SW 1271 (cell line): ENCODE measurements at regions not wholly inside any gene's neighbourhood (a gene's known extent, or its start where the extent isn't known, plus 50 kb on each side); places are given as distances from the start of the nearest gene placed in this dataset.

Source experiments
- DNase-seq, 2 experiments: peaks; one replicate each; lab custom pipeline; 2025; lab: John Stamatoyannopoulos, UW

- no peak for DNase-seq
These were observed 390.0 kb downstream of the AEBP2 start for GRCh38 chr12:19829100-19829853.

GRCh38 chr12:19830446-19830845 is 391.2 kb downstream of the AEBP2 start:
- no peak for DNase-seq

GRCh38 chr12:19833775-19834501 is 394.6 kb downstream of the AEBP2 start:
- no peak for DNase-seq

GRCh38 chr12:19834592-19834991 is 395.3 kb downstream of the AEBP2 start:
- no peak for DNase-seq

GRCh38 chr12:19836056-19836455 is 396.8 kb downstream of the AEBP2 start:
- no peak for DNase-seq

GRCh38 chr12:19836456-19836855 is 397.2 kb downstream of the AEBP2 start:
- no peak for DNase-seq

GRCh38 chr12:19837543-19837942 is 398.3 kb downstream of the AEBP2 start:
- no peak for DNase-seq

- no peak for DNase-seq
These were observed 402.2 kb downstream of the AEBP2 start for GRCh38 chr12:19841451-19841850.

- no peak for DNase-seq
These were observed 402.8 kb downstream of the AEBP2 start for GRCh38 chr12:19842116-19842515.

- no peak for DNase-seq
These were observed 404.9 kb downstream of the AEBP2 start for GRCh38 chr12:19844224-19844623.

GRCh38 chr12:19846574-19846973 is 407.3 kb downstream of the AEBP2 start:
- no peak for DNase-seq

GRCh38 chr12:19847294-19848059 is 408.2 kb downstream of the AEBP2 start:
- no peak for DNase-seq

- no peak for DNase-seq
These were observed 409.1 kb downstream of the AEBP2 start for GRCh38 chr12:19848421-19848820.

- DNase-seq = no peak
These were observed 409.9 kb downstream of the AEBP2 start for GRCh38 chr12:19849208-19849607.

- no peak for DNase-seq
These were observed 411.2 kb downstream of the AEBP2 start for GRCh38 chr12:19850346-19851065.

GRCh38 chr12:19852100-19852855 is 413.0 kb downstream of the AEBP2 start:
- no peak for DNase-seq

- no peak for DNase-seq
These were observed 416.6 kb downstream of the AEBP2 start for GRCh38 chr12:19855851-19856250.

- DNase-seq = no peak
These were observed 417.1 kb downstream of the AEBP2 start for GRCh38 chr12:19856389-19856788.

- DNase-seq = no peak
These were observed 417.9 kb downstream of the AEBP2 start for GRCh38 chr12:19857204-19857603.

- DNase-seq = no peak
These were observed 427.9 kb downstream of the AEBP2 start for GRCh38 chr12:19867151-19867550.

GRCh38 chr12:19867970-19868369 is 428.7 kb downstream of the AEBP2 start:
- DNase-seq = no peak
